ENCODE measurements at regions not wholly inside any gene's neighbourhood (a gene's known extent, or its start where the extent isn't known, plus 50 kb on each side); places are given as distances from the start of the nearest gene placed in this dataset.

GRCh38 chr5:128775558-128775957, 189.7 kb upstream of the SLC27A6 start:
- TF ChIP-seq JUN (IDR thresholded peaks at IDR 0.05; ENCODE audit: borderline replicate concordance, insufficient read depth, insufficient read length, low read depth) = no peak
- TF ChIP-seq CTCF (IDR thresholded peaks at IDR 0.05; ENCODE audit: extremely low read depth in 1 of 2, insufficient read depth in 1 of 2, low read depth in 1 of 2, low read length in 2 of 2) = no peak
- TF ChIP-seq POLR2A (IDR thresholded peaks at IDR 0.05; ENCODE audit: low read depth, low read length) = no peak
- TF ChIP-seq FOS (IDR thresholded peaks at IDR 0.05; ENCODE audit: borderline replicate concordance, insufficient read depth, low read length) = no peak
- TF ChIP-seq EZH2 (IDR thresholded peaks at IDR 0.05; ENCODE audit: borderline replicate concordance, low read depth, low read length, severe bottlenecking) = no peak
- TF ChIP-seq MYC (IDR thresholded peaks at IDR 0.05; ENCODE audit: low read depth, low read length) = no peak

All from endothelial cell of umbilical vein (primary cell).